ENCODE measurements at regions not wholly inside any gene's neighbourhood (a gene's known extent, or its start where the extent isn't known, plus 50 kb on each side); places are given as distances from the start of the nearest gene placed in this dataset.

GRCh38 chr14:22395803-22396202, 193.2 kb downstream of the DAD1 start:
- Histone ChIP-seq H3K27ac (no peak overlapping the region), H3K4me1 (no peaks in the 10 kb centered on the region), H3K27me3 (no peaks in the 10 kb centered on the region), H3K9me3 (no peaks in the 10 kb centered on the region), H3K4me3 (no peak overlapping the region), H3K36me3 (no peaks in the 10 kb centered on the region)
- in situ Hi-C loops (cut with MboI; ENCODE audit: low sequenced_read_pairs in 4 of 4) = loop anchor here in 3 of 4 donors (5.0 to 25.0 kb wide), 2 partner anchors 76 to 466 kb away; partner anchors contain the start of gene LRP10 (in 2 of the 3)
- DNase-seq = no peak
- no peak for ATAC-seq
- intact Hi-C loops (cut with DNase I; ENCODE audit: low total_unique reads) = no loop called here
- TF ChIP-seq, protein P1, sequence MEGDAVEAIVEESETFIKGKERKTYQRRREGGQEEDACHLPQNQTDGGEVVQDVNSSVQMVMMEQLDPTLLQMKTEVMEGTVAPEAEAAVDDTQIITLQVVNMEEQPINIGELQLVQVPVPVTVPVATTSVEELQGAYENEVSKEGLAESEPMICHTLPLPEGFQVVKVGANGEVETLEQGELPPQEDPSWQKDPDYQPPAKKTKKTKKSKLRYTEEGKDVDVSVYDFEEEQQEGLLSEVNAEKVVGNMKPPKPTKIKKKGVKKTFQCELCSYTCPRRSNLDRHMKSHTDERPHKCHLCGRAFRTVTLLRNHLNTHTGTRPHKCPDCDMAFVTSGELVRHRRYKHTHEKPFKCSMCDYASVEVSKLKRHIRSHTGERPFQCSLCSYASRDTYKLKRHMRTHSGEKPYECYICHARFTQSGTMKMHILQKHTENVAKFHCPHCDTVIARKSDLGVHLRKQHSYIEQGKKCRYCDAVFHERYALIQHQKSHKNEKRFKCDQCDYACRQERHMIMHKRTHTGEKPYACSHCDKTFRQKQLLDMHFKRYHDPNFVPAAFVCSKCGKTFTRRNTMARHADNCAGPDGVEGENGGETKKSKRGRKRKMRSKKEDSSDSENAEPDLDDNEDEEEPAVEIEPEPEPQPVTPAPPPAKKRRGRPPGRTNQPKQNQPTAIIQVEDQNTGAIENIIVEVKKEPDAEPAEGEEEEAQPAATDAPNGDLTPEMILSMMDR (IDR thresholded peaks at IDR 0.05 in 4 of 5, conservative IDR thresholded peaks at IDR 0.05 in 1 of 5) = no peak
- no peak for TF ChIP-seq POLR2A (IDR thresholded peaks at IDR 0.05)

- no peaks in the 10 kb centered on the region for H3K4me1 ChIP-seq
- intact Hi-C loops (cut with DNase I; ENCODE audit: low total_unique reads) (no loop called here), in situ Hi-C loops (cut with MboI; ENCODE audit: low sequenced_read_pairs in 4 of 4) (loop anchor here in 3 of 4 donors (5.0 to 25.0 kb wide), 2 partner anchors 78 to 468 kb away; partner anchors contain the start of gene LRP10 (in 2 of the 3))
- TF ChIP-seq, protein P1 (IDR thresholded peaks at IDR 0.05 in 4 of 5, conservative IDR thresholded peaks at IDR 0.05 in 1 of 5) = no peak
- no peak for TF ChIP-seq POLR2A (IDR thresholded peaks at IDR 0.05)
- no peak overlapping the region for H3K4me3 ChIP-seq
- DNase-seq (no peak), ATAC-seq (no peak)
- H3K27ac ChIP-seq = no peak overlapping the region
- H3K9me3 ChIP-seq = no peaks in the 10 kb centered on the region
- no peaks in the 10 kb centered on the region for H3K36me3 ChIP-seq
- H3K27me3 ChIP-seq = no peaks in the 10 kb centered on the region
These were observed 194.4 kb downstream of the DAD1 start for GRCh38 chr14:22394616-22395015.

- Histone ChIP-seq H3K36me3 (no peaks in the 10 kb centered on the region), H3K27ac (no peak overlapping the region), H3K9me3 (no peaks in the 10 kb centered on the region), H3K27me3 (no peaks in the 10 kb centered on the region), H3K4me3 (no peak overlapping the region), H3K4me1 (no peaks in the 10 kb centered on the region)
- intact Hi-C loops (cut with DNase I; ENCODE audit: low total_unique reads) (no loop called here), in situ Hi-C loops (cut with MboI; ENCODE audit: low sequenced_read_pairs in 4 of 4) (loop anchor here in 2 of 4 donors (5.0 to 25.0 kb wide), 2 partner anchors 79 to 469 kb away; partner anchors contain the start of gene LRP10 (in 2 of the 2))
- ATAC-seq (no peak), DNase-seq (no peak)
- no peak for TF ChIP-seq POLR2A (IDR thresholded peaks at IDR 0.05)
- TF ChIP-seq, protein P1 (IDR thresholded peaks at IDR 0.05 in 4 of 5, conservative IDR thresholded peaks at IDR 0.05 in 1 of 5) = no peak
These were observed 195.2 kb downstream of the DAD1 start for GRCh38 chr14:22393796-22394195.

GRCh38 chr14:22391908-22392565, 197.0 kb downstream of the DAD1 start:
- Histone ChIP-seq H3K27ac (no peak overlapping the region), H3K27me3 (peaks cover 0 to 10% (median 0%) of the 10 kb centered on the region in 3 donors), H3K36me3 (no peaks in the 10 kb centered on the region), H3K9me3 (no peaks in the 10 kb centered on the region), H3K4me1 (no peaks in the 10 kb centered on the region), H3K4me3 (no peak overlapping the region)
- no peak for DNase-seq
- in situ Hi-C loops (cut with MboI; ENCODE audit: low sequenced_read_pairs in 4 of 4) = loop anchor here in 2 of 4 donors (5.0 to 25.0 kb wide), 2 partner anchors 80 to 470 kb away; partner anchors contain the start of gene LRP10 (in 2 of the 2)
- intact Hi-C loops (cut with DNase I; ENCODE audit: low total_unique reads) = no loop called here
- ATAC-seq = no peak
- TF ChIP-seq, protein P1 (IDR thresholded peaks at IDR 0.05 in 4 of 5, conservative IDR thresholded peaks at IDR 0.05 in 1 of 5) = peak in 4 of 5 experiments; percentile 31 to 41 (median 38)
- TF ChIP-seq POLR2A (IDR thresholded peaks at IDR 0.05) = no peak
